Activated naive CD4-positive, alpha-beta T cell (primary cell): ENCODE measurements at regions not wholly inside any gene's neighbourhood (a gene's known extent, or its start where the extent isn't known, plus 50 kb on each side); places are given as distances from the start of the nearest gene placed in this dataset.
"Not testable (repeated sequence)": the region's sequence is repeated elsewhere in the genome, so short reads cannot be mapped to it uniquely, and the experiment has no call there.

Source experiments
- DNase-seq, 4 experiments: peaks; one replicate each; lab custom pipeline; 2025; lab: John Stamatoyannopoulos, UW

DNA sequence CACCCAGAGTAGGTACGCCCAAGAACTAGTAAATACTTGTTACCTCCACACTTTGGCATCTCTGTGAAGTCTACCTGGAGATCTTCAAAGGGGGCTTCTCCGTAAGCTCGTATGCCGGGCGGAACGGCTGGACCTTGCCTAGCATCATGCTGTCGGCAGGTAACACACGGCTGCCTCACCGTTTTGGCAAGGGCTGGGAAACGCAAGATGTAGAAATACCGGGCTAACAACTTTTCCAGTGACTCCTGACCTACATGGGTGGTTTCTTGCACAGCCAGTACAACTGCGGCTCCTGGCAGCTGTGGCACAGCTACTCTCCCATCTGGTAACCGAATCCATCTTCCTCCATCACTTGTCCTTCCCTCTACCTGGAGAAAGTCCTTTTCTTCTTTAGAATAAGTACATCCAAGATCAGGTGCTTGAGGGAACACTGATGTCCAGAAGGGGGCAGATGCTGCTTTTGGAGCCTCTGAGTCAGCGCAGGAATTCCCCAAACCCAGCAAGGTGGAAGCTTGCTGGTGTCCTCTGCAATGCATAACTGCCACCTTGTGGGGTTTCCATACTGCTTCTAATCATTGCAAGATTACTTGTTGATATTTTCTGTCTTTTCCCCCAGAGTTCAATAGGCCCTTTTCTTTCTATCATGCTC is 59.7 kb upstream of the FRG2C start:
- not testable (repeated sequence) for DNase-seq

DNA sequence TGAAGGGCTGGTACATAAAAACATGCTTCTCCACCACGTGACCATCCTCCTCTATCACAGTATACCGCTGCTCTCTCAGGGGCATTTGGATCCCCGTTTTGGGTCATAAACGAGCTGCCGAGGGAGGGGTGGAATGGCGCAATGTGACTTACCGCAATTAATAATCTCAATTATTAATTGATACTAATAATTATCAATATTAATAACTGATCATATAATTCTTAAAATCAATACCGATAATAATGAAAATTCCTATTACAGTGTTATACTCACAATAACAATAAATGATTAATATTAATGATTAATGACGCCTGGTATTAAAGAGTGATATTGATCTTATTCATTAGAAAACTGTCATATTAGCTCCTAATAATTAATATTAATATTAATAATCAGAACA is 56.1 kb upstream of the FRG2C start:
- DNase-seq = not testable (repeated sequence)

DNA sequence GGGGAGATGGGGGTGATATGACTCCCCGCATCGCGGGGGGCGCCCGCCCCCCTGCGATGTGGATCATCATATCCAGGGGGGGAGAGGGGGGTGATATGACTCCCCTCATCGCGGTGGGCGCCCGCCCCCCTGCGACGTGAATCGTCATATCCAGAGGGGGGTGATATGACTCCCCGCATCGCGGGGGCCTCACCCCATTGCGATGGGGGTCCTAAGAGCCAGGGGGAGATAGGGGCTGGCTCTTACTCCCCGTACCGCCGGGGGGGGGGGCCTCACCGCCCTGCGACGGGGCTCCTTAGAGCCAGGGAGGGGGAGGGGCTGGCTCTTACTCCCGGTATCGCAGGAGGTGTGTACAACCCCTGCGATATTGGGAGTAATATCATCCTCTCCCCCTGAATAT is 54.5 kb upstream of the FRG2C start:
- DNase-seq = not testable (repeated sequence)

DNA sequence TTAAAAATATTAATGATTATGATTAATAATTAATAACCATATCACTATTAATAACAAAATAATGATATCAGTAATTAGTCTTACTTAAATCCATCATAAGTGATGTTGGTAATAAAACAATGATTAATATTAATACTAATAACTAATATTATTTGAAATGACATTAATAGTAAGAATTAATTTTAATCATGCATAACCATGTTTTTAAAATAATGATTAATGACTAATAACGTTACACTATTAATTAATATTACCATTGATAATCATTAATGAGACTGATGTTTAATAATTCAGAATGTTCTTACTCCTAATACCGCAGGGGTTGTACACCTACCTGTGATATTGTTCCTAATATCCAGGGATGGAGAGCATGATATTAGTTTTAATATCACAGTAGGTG is 53.4 kb upstream of the FRG2C start:
- no peak for DNase-seq

DNA sequence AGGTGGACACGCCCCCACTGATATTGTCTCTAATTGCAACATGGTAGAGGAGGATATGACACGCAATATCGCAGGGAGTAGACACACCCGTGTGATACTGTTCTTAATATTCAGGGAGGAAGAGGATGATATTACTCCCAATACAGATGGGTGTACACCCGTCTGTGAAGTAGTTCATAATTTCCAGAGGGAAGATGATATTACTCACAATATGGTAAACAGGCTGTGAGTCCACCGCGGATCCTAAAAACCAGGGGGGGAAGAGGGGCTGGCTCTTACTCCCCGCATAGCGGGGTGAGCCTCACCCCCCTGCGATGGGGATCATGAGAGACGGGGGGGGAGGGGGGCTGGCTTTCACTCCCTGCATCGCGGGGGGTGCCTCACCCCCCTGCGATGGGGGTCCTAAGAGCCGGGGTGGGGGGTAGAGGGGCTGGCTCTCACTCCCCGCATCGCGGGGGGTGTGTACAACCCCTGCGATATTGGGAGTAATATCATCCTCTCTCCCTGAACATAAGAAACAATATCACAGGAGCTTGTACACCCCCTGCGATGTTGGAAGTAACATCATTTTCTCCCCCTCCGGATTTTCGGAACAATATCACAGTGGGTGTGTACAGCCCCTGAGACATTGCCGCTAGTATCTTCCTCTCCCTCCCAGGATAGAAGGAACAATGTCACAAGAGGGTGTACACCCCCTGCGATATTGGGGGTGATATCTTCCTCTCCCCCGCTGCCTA is 52.2 kb upstream of the FRG2C start:
- not testable (repeated sequence) for DNase-seq
